ENCODE measurements at regions not wholly inside any gene's neighbourhood (a gene's known extent, or its start where the extent isn't known, plus 50 kb on each side); places are given as distances from the start of the nearest gene placed in this dataset.
"Not testable (repeated sequence)": the region's sequence is repeated elsewhere in the genome, so short reads cannot be mapped to it uniquely, and the experiment has no call there.

DNA sequence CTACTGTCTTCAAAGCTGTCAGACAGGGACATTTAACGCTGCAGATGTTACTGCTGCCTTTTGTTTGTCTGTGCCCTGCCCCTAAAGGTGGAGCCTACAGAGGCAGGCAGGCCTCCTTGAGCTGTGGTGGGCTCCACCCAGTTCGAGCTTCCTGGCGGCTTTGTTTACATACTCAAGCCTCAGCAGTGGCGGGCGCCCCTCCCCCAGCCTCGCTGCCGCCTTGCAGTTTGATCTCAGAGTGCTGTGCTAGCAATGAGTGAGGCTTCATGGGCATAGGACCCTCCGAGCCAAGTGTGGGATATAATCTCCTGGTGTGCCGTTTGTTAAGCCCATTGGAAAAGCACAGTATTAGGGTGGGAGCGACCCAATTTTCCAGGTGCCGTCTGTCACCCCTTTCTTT, 609.8 kb upstream of the MDGA2 start:
- TF ChIP-seq, protein P1, sequence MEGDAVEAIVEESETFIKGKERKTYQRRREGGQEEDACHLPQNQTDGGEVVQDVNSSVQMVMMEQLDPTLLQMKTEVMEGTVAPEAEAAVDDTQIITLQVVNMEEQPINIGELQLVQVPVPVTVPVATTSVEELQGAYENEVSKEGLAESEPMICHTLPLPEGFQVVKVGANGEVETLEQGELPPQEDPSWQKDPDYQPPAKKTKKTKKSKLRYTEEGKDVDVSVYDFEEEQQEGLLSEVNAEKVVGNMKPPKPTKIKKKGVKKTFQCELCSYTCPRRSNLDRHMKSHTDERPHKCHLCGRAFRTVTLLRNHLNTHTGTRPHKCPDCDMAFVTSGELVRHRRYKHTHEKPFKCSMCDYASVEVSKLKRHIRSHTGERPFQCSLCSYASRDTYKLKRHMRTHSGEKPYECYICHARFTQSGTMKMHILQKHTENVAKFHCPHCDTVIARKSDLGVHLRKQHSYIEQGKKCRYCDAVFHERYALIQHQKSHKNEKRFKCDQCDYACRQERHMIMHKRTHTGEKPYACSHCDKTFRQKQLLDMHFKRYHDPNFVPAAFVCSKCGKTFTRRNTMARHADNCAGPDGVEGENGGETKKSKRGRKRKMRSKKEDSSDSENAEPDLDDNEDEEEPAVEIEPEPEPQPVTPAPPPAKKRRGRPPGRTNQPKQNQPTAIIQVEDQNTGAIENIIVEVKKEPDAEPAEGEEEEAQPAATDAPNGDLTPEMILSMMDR (IDR thresholded peaks at IDR 0.05), result not testable (repeated sequence)
- TF ChIP-seq POLR2A (IDR thresholded peaks at IDR 0.05), result not testable (repeated sequence)

All from adrenal gland (tissue), 5 donors.